ENCODE measurements at regions not wholly inside any gene's neighbourhood (a gene's known extent, or its start where the extent isn't known, plus 50 kb on each side); places are given as distances from the start of the nearest gene placed in this dataset.

GRCh38 chr2:104929663-104930062 lies 75.7 kb downstream of the POU3F3 start:
- TF ChIP-seq EZH2phosphoT487 (IDR thresholded peaks at IDR 0.05; ENCODE audit: low read length) = no peak
- no peak for TF ChIP-seq EZH2 (optimal IDR thresholded peaks at IDR 0.05; ENCODE audit: low read depth, low read length)
- TF ChIP-seq CTCF (IDR thresholded peaks at IDR 0.05; ENCODE audit: low read length) = no peak
- Histone ChIP-seq H3K27me3 (replicated peaks; ENCODE audit: insufficient read depth, low read length) (no peaks in the 10 kb centered on the region), H3K9me2 (replicated peaks; ENCODE audit: insufficient read depth, low read length) (no peaks in the 10 kb centered on the region), H3K36me3 (replicated peaks; ENCODE audit: insufficient read depth, low read length) (no peaks in the 10 kb centered on the region), H3K4me2 (ENCODE audit: low read depth, low read length) (no peak overlapping the region), H3K79me2 (ENCODE audit: low read length) (no peaks in the 10 kb centered on the region), H3K27ac (ENCODE audit: low read length) (no peak overlapping the region), H4K20me1 (ENCODE audit: insufficient read depth, low read length) (no peaks in the 10 kb centered on the region), H3F3A (ENCODE audit: insufficient read depth, low read length) (no peaks in the 10 kb centered on the region), H3K9me3 (replicated peaks; ENCODE audit: insufficient read depth, low read length) (no peaks in the 10 kb centered on the region), H3K4me1 (ENCODE audit: low read length) (no peaks in the 10 kb centered on the region), H3K4me3 (ENCODE audit: low read length) (no peak overlapping the region), H3K9ac (ENCODE audit: low read length) (no peak overlapping the region), H2AFZ (ENCODE audit: low read length) (no peak overlapping the region)
- DNase-seq = no peak

- H3K27ac ChIP-seq (ENCODE audit: low read length) = no peak overlapping the region
- no peaks in the 10 kb centered on the region for H3K79me2 ChIP-seq (ENCODE audit: low read length)
- no peaks in the 10 kb centered on the region for H4K20me1 ChIP-seq (ENCODE audit: insufficient read depth, low read length)
- no peaks in the 10 kb centered on the region for H3K9me2 ChIP-seq (replicated peaks; ENCODE audit: insufficient read depth, low read length)
- TF ChIP-seq CTCF (IDR thresholded peaks at IDR 0.05; ENCODE audit: low read length) (no peak), EZH2phosphoT487 (IDR thresholded peaks at IDR 0.05; ENCODE audit: low read length) (no peak), EZH2 (optimal IDR thresholded peaks at IDR 0.05; ENCODE audit: low read depth, low read length) (no peak)
- H3K9me3 ChIP-seq (replicated peaks; ENCODE audit: insufficient read depth, low read length) = no peaks in the 10 kb centered on the region
- H3K9ac ChIP-seq (ENCODE audit: low read length) = no peak overlapping the region
- no peak overlapping the region for H2AFZ ChIP-seq (ENCODE audit: low read length)
- no peak overlapping the region for H3K4me3 ChIP-seq (ENCODE audit: low read length)
- no peak for DNase-seq
- no peak overlapping the region for H3K4me2 ChIP-seq (ENCODE audit: low read depth, low read length)
- H3K27me3 ChIP-seq (replicated peaks; ENCODE audit: insufficient read depth, low read length) = no peaks in the 10 kb centered on the region
- no peaks in the 10 kb centered on the region for H3K4me1 ChIP-seq (ENCODE audit: low read length)
- no peaks in the 10 kb centered on the region for H3K36me3 ChIP-seq (replicated peaks; ENCODE audit: insufficient read depth, low read length)
- H3F3A ChIP-seq (ENCODE audit: insufficient read depth, low read length) = no peaks in the 10 kb centered on the region
These were observed 76.8 kb downstream of the POU3F3 start for GRCh38 chr2:104930732-104931131.

GRCh38 chr2:104932243-104932642 lies 78.3 kb downstream of the POU3F3 start:
- Histone ChIP-seq H3K9me2 (replicated peaks; ENCODE audit: insufficient read depth, low read length) (no peaks in the 10 kb centered on the region), H3K27me3 (replicated peaks; ENCODE audit: insufficient read depth, low read length) (no peaks in the 10 kb centered on the region), H3K79me2 (ENCODE audit: low read length) (no peaks in the 10 kb centered on the region), H3K36me3 (replicated peaks; ENCODE audit: insufficient read depth, low read length) (no peaks in the 10 kb centered on the region), H3K9ac (ENCODE audit: low read length) (no peak overlapping the region), H2AFZ (ENCODE audit: low read length) (no peak overlapping the region), H4K20me1 (ENCODE audit: insufficient read depth, low read length) (no peaks in the 10 kb centered on the region), H3F3A (ENCODE audit: insufficient read depth, low read length) (no peaks in the 10 kb centered on the region), H3K4me2 (ENCODE audit: low read depth, low read length) (no peak overlapping the region), H3K27ac (ENCODE audit: low read length) (no peak overlapping the region), H3K4me3 (ENCODE audit: low read length) (no peak overlapping the region), H3K9me3 (replicated peaks; ENCODE audit: insufficient read depth, low read length) (no peaks in the 10 kb centered on the region), H3K4me1 (ENCODE audit: low read length) (no peaks in the 10 kb centered on the region)
- TF ChIP-seq CTCF (IDR thresholded peaks at IDR 0.05; ENCODE audit: low read length) (no peak), EZH2 (optimal IDR thresholded peaks at IDR 0.05; ENCODE audit: low read depth, low read length) (no peak), EZH2phosphoT487 (IDR thresholded peaks at IDR 0.05; ENCODE audit: low read length) (no peak)
- DNase-seq = no peak
